GM21360 (cell line): ENCODE measurements at regions not wholly inside any gene's neighbourhood (a gene's known extent, or its start where the extent isn't known, plus 50 kb on each side); places are given as distances from the start of the nearest gene placed in this dataset.
"Not testable (repeated sequence)": the region's sequence is repeated elsewhere in the genome, so short reads cannot be mapped to it uniquely, and the experiment has no call there.

Source experiments
- ATAC-seq: cut with Tn5 transposase; IDR thresholded peaks from one replicate; pipeline ENCODE4 v1.9.1; 2021; ENCODE audit warnings: mild to moderate bottlenecking, moderate library complexity; ENCODE audit not compliant: unreplicated experiment

DNA sequence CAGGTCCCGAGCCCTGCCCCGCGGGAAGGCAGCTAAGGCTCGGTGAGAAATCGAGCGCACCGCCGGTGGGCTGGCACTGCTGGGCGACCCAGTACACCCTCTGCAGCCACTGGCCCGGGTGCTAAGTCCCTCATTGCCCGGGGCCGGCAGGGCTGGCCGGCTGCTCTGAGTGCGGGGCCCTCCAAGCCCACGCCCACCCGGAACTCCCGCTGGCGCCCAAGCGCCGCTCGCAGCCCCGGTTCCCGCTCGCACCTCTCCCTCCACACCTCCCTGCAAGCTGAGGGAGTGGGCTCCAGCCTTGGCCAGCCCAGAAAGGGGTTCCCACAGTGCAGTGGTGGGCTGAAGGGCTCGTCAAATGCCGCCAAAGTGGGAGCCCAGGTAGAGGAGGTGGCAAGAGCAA lies 63.2 kb upstream of the IER3 start:
- ATAC-seq: not testable (repeated sequence)

DNA sequence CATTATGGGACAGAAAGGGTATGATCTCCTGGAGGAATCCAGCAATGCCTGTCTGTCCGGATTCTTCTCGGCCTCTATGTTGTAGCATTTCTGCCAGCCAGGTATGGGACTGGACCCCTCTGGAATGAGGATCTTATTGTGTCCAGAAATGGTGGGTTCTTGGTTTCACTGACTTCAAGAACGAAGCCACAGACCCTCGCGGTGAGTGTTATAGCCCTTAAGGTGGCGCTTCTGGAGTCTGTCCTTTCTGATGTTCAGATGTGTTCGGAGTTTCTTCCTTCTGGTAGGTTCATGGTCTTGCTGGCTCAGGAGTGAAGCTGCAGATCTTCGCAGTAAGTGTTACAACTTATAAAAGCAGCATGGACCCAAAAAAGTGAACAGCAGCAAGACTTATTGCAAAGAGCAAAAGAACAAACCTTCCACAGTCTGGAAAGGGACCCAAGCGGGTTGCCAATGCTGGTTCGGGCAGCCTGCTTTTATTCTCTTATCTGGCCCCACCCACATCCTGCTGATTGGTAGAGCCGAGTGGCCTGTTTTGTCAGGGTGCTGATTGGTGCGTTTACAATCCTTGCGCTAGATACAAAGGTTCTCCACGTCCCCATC lies 62.3 kb upstream of the IER3 start:
- ATAC-seq: no peak

DNA sequence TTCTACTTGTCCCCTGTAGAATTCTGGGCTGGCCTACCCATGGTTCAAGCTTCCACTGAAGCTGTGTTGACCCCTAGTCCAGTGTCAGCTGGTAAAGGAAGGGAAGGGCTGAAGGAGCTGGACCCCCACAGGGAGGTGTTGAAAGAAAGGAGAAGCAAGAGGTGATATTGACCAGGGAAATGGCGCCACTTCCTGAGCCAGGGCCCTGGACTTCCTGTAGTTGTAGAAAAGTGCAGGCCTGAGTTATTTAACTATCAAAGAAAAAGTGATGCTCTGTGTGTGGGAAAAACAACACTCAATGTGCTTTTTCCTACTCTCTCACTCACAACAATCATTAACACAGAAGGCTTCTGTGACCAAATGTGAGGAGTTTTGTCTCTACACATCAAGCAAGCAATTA lies 60.0 kb upstream of the IER3 start:
- no peak for ATAC-seq

DNA sequence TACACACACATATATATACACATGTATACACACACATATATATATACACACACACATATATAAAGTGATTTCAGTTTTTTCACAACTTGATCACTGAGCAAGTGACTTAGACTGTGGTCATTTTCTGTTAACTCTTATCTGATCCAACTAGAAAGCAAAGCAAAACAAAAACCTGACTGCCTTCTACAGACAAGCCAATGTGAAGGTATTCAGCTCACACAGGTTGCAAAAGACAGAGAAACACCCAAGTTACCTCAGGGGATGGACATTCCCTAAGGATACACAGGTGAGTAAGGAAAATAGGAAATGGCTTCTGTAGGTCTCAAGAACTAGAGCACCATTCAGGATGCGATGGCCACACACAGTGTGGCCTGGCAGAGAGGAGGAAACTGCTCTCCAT lies 58.4 kb upstream of the IER3 start:
- ATAC-seq: no peak

DNA sequence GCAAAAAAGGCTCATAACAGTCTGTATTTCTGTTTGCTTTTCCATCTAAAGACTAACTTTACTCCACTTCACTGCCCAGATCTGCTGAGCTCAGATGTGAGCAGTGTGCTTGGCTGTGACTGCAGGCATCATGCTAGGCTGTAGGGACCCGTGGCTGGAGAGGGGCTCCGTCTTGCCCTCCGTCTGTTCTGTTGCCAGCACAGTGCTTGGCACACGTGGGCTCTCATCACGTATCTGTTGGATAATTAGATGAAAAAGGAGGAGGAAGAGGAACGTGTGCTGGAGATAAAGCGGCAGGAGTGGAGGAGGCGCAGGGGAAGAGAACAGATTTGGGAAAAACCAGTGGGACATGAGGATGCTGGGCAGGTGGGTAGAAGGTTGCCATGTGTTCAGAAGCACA lies 57.6 kb upstream of the IER3 start:
- no peak for ATAC-seq

DNA sequence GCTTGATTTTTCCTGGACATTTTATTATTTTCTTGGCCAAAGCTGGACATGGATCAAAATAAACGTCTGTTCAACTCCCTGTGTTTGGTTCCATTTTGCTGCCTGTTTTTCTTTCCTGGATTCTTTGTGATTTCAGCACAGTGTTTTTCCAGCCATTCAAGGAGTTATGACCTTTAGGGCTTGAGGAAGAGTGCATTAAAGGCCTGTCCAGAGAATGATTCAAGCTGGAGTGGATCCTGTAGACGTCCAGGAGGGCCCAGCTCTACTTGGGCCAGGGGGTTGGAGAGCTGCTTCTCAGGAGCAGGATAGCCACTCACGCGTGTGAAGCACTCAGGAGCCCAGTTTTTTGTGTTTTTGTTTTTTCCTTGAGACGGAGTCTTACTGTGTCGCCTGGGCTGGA lies 56.5 kb upstream of the IER3 start:
- no peak for ATAC-seq

DNA sequence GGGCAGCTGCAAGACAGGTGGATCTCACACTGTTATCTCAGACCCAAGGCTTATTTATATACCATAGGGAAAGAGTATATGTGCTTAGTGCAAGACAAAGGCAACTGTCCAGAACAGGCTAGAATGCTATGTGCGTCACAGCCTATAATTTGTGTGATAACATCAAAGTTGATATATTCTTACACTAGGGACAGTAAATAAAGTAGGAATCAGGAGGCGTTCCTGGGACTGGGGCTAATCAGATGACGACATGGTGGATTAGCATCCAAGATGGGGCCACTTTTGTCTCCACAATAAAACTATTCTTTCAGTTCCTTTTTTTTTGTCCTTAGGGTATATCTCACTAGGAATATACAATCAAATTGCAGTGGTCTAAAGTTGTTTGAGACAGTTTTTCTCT lies 54.9 kb upstream of the IER3 start:
- no peak for ATAC-seq

DNA sequence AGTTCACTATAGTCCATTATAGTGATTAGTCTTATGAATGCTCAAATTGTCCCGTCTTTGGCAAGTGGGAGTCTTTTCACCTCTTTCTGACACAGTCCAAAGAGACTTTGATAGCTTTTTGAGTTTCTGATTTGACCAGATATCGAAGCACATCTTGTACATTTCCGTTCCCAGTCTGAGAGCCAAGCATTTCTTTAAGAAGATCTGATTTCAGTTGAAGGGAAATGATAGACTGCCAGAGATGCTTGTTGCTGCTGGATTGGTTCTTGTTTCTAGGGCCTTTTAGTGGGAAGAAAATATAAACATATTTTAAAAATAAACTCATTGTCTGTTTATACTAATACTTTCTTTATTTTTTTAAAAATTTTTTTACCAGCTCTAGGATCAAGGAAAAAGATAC lies 54.1 kb upstream of the IER3 start:
- no peak for ATAC-seq

DNA sequence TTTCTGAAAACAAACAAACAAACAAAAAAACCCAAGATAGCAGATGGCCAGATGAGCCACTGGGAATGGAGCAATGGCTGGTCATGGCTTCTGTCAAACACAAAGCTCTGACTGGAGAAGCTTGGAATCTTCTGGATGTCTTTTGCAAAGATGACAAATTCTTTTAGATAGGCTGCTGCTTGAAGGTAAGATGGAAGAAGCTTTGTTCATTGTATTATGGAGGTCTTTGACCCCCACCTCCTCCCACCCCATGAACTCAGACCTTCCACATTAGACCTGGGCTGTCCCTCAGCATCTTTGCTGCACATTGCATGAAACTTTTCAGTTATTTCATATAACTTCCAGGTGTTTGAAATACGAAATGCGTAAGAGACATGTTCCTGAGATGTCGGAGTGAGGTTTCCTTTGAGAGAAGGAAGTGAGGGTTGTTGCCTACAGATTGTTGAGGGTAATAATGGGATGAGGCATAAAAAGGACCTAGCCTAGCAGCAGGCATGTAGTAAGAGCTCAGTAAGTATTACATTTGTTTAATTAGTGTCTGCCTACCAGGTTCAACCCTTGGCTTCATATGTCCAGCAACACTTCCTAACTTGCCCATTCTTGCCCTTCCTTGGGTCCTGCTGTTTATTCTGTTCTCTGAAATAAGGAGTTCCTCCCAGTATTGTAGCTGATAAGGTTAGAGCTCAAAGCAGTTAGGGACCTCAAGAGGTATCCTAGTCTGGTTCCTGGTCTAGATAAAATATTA lies 51.4 kb upstream of the IER3 start:
- ATAC-seq: no peak
